Activated T-cell treated with anti-CD3 and anti-CD28 coated beads, Interleukin-2, amount 50 U/mL, for 4 hours (primary cell): ENCODE measurements at regions not wholly inside any gene's neighbourhood (a gene's known extent, or its start where the extent isn't known, plus 50 kb on each side); places are given as distances from the start of the nearest gene placed in this dataset.

Source experiments
- ATAC-seq, 2 donors: fragments of 200-7000 bp; cut with Tn5 transposase; one replicate each; pipeline ENCODE4 v1.10.0; 2021
- DNase-seq: peaks from one replicate; pipeline ENCODE4 v3.0.0-alpha.2; 2020
- H3K27me3 Mint-ChIP-seq: one replicate; pipeline ENCODE4 v1.8.0; 2021; ENCODE audit warnings: low read depth, mixed read lengths
- H3K36me3 Mint-ChIP-seq: one replicate; pipeline ENCODE4 v1.8.0; 2022; ENCODE audit warnings: mixed read lengths; ENCODE audit not compliant: insufficient read depth
- H3K4me1 Mint-ChIP-seq: one replicate; pipeline ENCODE4 v1.8.0; 2021; ENCODE audit warnings: low read depth, mixed read lengths
- H3K4me3 Mint-ChIP-seq: one replicate; pipeline ENCODE4 v1.8.0; 2021; ENCODE audit warnings: mild to moderate bottlenecking, moderate library complexity, mixed read lengths
- H3K9me3 Mint-ChIP-seq: one replicate; pipeline ENCODE4 v1.8.0; 2021; ENCODE audit warnings: mixed read lengths

DNA sequence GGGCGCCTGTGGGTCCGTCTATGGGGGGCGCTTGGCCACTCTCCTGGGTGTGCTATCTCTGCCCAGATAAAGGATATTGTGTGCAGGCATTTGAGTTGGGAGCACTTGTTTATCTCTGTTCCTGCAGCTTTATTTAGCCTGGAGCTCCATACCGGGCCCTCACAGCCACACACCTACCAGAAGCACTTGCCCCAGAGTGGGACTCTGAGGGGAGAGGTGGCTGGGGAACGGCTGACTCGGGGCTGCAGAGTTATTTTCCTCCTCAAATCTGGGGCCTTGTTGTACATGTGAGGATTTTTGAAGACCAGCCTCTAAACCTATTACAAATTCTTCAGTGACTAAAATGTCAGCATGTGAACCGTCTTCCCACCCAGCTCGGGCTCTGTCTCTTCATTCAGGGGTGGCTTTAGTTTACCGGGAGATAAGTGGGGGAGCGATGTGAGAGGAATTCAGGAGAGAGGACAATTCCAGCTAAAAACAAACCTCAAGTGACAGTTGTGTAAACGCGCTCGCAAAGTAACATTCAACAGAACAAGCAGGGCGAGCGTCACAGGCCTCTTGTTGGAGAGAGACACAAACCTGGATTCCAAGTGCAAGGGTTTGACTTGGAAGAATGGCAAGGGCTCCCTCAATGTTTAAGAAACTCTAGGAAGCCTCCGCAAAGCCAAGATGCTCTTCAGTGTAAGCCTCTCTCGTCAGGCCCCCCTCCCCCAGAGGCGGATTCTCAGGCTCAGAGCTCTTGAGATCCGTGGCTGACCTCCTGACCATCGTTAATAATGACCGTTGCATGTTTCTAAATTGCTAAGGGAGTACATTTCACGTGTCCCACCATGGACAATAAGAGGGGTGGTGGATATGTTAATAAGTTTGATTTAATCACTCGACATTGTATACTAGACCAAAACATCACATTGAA lies 548.9 kb downstream of the QKI start:
- Mint-ChIP-seq H3K36me3 (no peaks in the 10 kb centered on the region), H3K4me1 (no peaks in the 10 kb centered on the region), H3K9me3 (no peaks in the 10 kb centered on the region), H3K4me3 (no peak overlapping the region), H3K27me3 (peaks cover 3% of the 10 kb centered on the region)
- ATAC-seq, result no peak
- DNase-seq, result no peak

DNA sequence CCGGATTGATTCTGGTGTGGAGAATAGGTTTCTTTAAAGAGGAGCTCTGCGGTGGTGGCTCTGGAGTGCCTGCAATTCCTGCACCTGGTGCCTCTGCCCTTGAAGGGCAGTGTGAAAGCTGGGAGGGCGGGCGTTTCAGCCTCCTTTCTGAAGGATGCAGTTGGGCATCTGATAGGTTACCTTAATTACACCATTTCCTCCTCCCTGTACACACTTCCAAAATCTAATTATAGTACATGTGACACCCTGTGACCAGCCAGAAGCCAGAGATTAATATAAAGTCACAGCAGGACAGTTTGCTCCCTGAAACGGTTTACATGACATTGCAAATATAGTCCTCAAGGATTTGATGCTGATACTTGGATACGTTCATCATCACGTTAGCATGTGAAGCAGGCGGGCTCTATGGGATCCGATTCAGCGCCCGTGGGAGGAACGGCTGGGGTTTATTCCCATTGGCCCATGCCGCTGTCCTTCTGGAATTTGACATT lies 548.2 kb downstream of the QKI start:
- ATAC-seq (no peak), DNase-seq (no peak)
- H3K36me3 Mint-ChIP-seq, result no peaks in the 10 kb centered on the region
- H3K4me3 Mint-ChIP-seq, result no peak overlapping the region
- peaks cover 3% of the 10 kb centered on the region for H3K27me3 Mint-ChIP-seq
- no peaks in the 10 kb centered on the region for H3K9me3 Mint-ChIP-seq
- no peaks in the 10 kb centered on the region for H3K4me1 Mint-ChIP-seq

DNA sequence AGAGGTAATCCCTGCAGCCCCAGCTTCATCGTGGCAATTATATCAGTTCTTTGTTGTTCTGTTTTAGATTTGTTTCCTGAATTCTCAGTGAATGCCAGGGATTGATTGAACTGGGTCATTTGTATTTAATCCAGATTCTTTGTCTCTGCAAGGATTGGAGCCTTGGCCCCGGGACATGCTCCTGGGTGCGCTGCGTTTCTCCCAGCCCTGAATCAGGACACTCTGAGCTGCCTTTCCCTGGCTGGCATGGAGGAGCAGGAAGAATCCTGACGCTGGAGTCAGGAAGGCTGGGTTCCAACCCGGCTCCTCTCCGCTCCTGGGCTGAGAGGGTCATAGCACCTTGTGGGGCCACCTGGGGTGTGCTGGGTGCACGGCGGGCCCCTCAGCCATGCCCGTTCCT lies 545.6 kb downstream of the QKI start:
- H3K4me3 Mint-ChIP-seq, result no peak overlapping the region
- DNase-seq (no peak), ATAC-seq (no peak)
- no peaks in the 10 kb centered on the region for H3K9me3 Mint-ChIP-seq
- no peaks in the 10 kb centered on the region for H3K36me3 Mint-ChIP-seq
- H3K27me3 Mint-ChIP-seq, result peaks cover 11% of the 10 kb centered on the region
- peaks cover 3% of the 10 kb centered on the region for H3K4me1 Mint-ChIP-seq

DNA sequence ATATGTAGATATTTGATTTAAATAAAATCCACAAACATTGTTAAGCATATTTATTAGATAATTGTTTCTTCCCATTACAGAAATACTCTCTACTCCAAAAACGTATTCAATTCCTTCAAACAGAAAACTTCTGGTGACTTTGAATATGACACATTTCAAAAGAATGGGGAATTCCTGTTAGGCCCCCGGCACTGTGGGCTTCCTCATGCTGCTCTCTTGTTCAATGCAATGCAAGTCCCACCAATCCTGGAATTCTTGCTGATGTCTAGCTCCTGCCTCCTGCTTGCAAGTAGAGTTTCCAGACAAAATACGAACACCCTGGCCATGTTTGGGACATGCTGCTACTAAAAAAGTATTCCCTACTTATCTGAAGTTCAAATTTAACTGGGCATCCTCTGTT lies 544.1 kb downstream of the QKI start:
- Mint-ChIP-seq H3K27me3 (peaks cover 20% of the 10 kb centered on the region), H3K36me3 (no peaks in the 10 kb centered on the region), H3K4me3 (no peak overlapping the region), H3K9me3 (no peaks in the 10 kb centered on the region), H3K4me1 (peaks cover 3% of the 10 kb centered on the region)
- ATAC-seq, result no peak
- no peak for DNase-seq

DNA sequence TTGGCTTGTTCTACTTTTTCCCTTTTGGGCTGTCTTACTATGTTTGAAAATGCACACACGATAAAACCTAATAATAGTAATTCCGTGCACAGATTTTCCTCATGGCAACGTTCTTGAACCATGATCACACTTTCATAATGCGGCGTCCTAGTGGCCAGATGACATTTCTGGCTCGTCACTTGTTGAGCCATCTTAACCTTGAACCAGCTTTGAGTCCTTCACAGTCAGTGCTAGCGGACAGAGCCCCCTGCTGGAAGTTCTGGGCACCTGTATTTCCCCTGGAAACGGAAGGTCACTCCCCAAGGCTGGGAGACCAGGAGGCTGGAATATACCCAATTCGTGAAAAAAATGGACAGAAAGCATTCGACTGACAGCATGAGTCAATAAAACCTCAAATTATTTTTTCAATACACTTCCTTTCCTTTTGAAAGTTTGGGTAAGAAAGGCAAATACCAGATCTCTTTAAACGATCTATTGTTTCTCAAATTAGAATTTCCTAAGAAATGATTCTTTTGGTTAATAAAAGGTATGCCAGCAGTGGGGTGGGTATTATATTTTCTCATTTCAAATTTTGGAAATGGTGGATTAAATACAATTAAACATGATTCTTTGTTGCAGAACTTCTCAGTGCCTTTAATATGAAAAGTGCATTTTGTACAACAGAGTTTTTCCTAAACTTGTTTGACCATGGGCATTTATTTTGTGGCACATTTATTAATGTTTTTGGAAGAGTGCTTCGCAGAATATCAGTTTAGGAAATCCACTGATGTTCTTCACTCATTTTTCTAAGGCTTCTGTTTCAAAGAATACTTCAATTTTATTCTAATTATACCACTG lies 542.3 kb downstream of the QKI start:
- H3K27me3 Mint-ChIP-seq, result peaks cover 25% of the 10 kb centered on the region
- peak; percentile 58 to 62 for ATAC-seq
- peaks cover 3% of the 10 kb centered on the region for H3K4me1 Mint-ChIP-seq

DNA sequence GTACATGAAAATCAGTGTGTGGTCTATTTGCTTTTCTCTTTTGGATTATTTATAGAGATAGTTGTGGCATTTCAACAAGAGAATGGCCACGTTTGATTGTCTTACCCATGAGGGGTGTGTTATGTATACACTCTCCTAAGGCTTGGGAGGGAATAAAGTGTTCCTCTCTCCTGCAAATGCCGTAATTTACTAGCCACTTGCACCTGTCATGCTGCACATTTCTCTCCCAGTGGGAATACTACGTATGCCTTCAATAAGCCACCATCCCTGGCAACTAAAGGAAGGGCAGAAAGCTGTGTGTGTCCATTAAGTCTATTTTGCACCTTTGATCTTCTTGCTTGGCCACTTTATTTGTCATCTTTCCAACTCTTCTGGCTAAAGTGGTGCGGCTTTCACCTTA lies 541.2 kb downstream of the QKI start:
- H3K36me3 Mint-ChIP-seq, result no peaks in the 10 kb centered on the region
- H3K4me3 Mint-ChIP-seq, result no peak overlapping the region
- ATAC-seq (no peak), DNase-seq (no peak)
- peaks cover 30% of the 10 kb centered on the region for H3K27me3 Mint-ChIP-seq
- H3K9me3 Mint-ChIP-seq, result no peaks in the 10 kb centered on the region
- H3K4me1 Mint-ChIP-seq, result peaks cover 3% of the 10 kb centered on the region

More for the DNA sequence above, 542.3 kb downstream of the QKI start:
- no peaks in the 10 kb centered on the region for H3K36me3 Mint-ChIP-seq
- peak; percentile 35 for DNase-seq
- no peaks in the 10 kb centered on the region for H3K9me3 Mint-ChIP-seq
- H3K4me3 Mint-ChIP-seq, result no peak overlapping the region

DNA sequence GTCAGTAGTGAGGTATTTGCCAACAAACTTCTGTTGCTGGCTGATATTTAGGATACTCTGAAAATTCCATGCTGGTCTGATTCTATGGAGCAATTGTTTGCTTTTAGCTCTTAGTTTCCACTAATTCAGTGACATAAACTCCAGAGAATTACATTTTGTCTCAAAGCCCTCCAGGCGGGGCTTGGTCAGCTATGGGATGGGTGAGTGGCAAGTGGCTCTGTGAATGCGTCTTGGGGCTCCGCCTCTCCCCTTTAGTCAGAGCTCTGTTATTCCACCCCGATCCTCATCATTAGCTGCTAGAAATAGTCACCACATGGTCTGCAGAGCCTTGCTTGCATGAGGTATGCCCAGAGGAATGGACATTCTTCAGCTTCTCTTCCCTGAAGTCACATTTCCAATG lies 540.6 kb downstream of the QKI start:
- H3K4me3 Mint-ChIP-seq, result no peak overlapping the region
- no peaks in the 10 kb centered on the region for H3K36me3 Mint-ChIP-seq
- H3K27me3 Mint-ChIP-seq, result peaks cover 30% of the 10 kb centered on the region
- no peak for DNase-seq
- H3K4me1 Mint-ChIP-seq, result peaks cover 3% of the 10 kb centered on the region
- ATAC-seq, result no peak
- no peaks in the 10 kb centered on the region for H3K9me3 Mint-ChIP-seq

DNA sequence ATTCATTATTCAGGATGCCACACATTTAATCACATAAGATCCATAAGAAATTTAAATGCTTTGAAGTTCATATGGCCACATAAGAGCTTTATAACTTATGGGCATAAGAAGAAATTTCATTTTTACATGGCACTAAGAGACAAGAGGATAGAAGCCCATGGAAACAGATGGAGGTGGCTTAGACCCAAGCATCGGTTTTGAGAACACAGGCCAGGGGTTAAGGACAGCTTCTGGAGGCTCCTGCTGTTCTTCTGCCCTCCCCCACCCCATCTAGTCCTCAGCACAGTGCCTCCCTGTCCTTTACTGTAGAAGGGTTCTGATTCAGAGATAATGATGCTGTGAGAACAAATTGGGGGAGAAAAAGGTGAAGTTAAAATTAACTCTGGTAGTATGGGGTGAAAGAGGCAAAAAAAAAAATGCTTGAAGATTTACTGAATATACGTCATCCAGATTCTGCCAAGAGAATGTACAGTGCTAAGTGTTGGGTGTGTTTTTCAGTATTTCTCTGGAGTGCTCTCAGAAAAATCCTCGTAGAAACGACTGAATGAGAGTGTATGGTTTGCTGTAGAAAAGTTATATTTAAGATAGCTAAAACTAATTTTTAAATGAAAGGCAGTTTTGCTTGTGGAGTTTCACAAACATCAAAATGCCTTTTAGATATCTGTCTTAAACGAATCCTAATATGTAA lies 539.7 kb downstream of the QKI start:
- no peaks in the 10 kb centered on the region for H3K9me3 Mint-ChIP-seq
- no peaks in the 10 kb centered on the region for H3K36me3 Mint-ChIP-seq
- peaks cover 3% of the 10 kb centered on the region for H3K4me1 Mint-ChIP-seq
- H3K27me3 Mint-ChIP-seq, result peaks cover 27% of the 10 kb centered on the region
- DNase-seq (no peak), ATAC-seq (no peak)
- no peak overlapping the region for H3K4me3 Mint-ChIP-seq

DNA sequence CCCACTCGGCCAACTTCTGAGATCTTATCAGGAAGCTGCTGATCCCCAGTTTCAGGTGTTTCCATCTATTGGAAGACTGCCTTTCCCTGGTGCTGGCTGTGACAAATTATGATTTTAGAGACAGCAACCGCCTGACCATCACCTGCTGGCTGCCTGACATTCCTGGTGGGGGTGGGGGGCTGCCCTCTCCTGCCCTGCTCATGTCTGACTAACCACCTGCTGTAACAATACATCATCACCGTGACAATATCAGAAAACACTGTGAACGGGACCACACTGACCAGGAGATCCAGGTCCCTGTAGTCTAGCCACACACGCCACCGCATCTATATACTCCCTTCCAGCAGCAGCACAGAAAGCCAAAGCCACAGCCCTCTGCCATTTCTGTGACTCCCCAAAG lies 537.5 kb downstream of the QKI start:
- H3K9me3 Mint-ChIP-seq, result no peaks in the 10 kb centered on the region
- H3K4me1 Mint-ChIP-seq, result peaks cover 3% of the 10 kb centered on the region
- no peak overlapping the region for H3K4me3 Mint-ChIP-seq
- peaks cover 32% of the 10 kb centered on the region for H3K27me3 Mint-ChIP-seq
- no peaks in the 10 kb centered on the region for H3K36me3 Mint-ChIP-seq
- ATAC-seq, result no peak
- no peak for DNase-seq

DNA sequence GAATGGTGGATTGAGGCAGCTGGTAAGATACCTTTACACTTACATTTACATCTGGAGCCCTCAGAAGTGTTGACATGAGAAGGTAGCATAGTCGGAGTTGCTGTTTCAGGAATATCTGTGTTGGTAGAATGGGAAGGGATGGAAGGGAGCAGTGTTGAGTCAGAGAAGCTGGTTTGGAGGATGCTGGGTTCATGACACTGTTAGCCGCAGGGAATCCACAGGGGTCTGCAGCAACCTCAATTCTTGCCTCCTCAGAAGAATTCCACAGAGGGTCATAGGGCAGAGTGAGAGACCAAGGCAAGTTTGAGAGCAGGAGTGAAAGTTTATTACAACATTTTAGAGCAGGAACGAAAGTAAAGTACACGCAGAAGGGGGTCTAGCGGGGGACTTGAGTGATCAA lies 536.8 kb downstream of the QKI start:
- Mint-ChIP-seq H3K4me1 (no peaks in the 10 kb centered on the region), H3K4me3 (no peak overlapping the region), H3K9me3 (no peaks in the 10 kb centered on the region), H3K27me3 (peaks cover 33% of the 10 kb centered on the region), H3K36me3 (no peaks in the 10 kb centered on the region)
- DNase-seq, result no peak
- ATAC-seq, result no peak

DNA sequence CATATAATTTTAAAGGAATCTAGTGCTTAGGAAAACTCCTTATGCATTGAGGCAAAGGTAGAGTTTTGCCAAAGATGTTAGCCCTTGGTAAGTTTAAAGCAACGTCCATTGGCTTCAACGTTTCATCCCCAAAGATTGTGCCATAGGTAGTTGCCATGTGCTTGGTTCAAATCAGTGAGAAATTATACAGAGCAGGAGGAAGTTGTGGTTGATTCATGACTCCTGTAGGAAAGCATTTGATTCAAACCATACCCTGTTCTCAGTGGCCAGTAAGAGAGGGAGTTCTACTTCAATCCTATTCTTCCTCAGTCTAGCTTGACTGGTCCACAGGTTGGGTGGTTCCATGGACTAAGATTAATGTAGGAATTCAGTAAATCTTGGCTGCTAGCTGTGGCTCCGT lies 535.6 kb downstream of the QKI start:
- ATAC-seq (no peak), DNase-seq (no peak)
- Mint-ChIP-seq H3K36me3 (no peaks in the 10 kb centered on the region), H3K4me1 (no peaks in the 10 kb centered on the region), H3K9me3 (no peaks in the 10 kb centered on the region), H3K27me3 (peaks cover 29% of the 10 kb centered on the region), H3K4me3 (no peak overlapping the region)

DNA sequence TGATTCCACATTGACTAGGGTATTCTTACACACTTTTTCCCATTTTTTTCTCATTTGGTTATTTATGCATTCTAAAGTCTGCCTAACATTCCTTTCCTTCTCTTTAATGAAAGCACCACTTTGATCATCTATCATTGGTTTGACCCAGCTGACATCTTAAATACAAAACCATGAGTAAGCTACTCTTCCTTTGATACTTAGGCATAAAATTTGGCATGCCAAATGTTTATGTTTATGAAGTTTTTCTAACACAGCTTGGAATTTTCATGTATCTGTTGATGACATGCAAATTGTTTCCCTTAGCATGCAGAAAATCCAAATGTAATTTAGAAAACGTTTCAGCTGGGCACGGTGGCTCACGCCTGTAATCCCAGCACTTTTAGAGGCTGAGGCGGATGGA lies 534.9 kb downstream of the QKI start:
- DNase-seq, result no peak
- Mint-ChIP-seq H3K4me1 (no peaks in the 10 kb centered on the region), H3K36me3 (no peaks in the 10 kb centered on the region), H3K4me3 (no peak overlapping the region), H3K27me3 (peaks cover 28% of the 10 kb centered on the region), H3K9me3 (no peaks in the 10 kb centered on the region)
- no peak for ATAC-seq

DNA sequence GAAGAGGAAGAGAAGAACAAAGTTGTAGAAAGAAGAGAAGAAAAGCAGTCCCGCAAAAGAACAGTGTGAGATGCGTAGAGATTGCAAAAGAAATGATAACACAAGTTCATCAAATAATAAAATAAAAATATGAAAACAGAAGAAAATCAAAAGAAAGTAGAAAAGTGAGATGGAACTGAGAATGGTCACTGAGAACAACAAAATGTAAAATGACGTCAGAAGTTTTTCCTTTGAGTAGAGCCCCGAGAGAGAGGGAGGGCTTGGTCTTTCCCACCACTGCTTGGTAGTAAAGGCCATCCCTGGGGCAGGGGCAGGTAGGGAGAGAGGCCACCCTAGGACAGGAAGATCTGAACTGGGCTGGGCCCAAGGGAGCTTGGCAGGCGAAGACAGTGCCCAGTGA lies 533.7 kb downstream of the QKI start:
- no peak overlapping the region for H3K4me3 Mint-ChIP-seq
- no peaks in the 10 kb centered on the region for H3K4me1 Mint-ChIP-seq
- peaks cover 32% of the 10 kb centered on the region for H3K27me3 Mint-ChIP-seq
- no peaks in the 10 kb centered on the region for H3K36me3 Mint-ChIP-seq
- no peak for ATAC-seq
- H3K9me3 Mint-ChIP-seq, result no peaks in the 10 kb centered on the region
- no peak for DNase-seq

DNA sequence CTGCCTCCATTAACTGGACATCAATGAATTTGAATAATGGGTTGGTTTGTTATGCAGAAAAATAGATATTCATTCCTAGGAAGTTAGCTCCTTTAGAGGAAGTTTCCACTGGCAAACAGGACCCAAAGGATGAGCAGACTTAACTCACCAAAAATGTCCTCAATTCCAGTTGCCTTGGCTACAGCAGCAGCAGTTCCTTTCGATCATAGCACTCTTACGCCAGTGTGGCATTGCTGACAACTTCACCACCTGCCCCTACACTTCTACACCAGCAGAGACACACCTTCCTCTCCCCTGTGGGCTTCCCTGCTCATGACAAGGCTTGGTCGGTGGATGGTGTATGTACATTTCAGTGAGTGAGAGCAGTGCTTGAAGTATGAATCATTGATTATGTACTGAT lies 532.8 kb downstream of the QKI start:
- no peaks in the 10 kb centered on the region for H3K9me3 Mint-ChIP-seq
- no peak for ATAC-seq
- no peaks in the 10 kb centered on the region for H3K36me3 Mint-ChIP-seq
- no peak for DNase-seq
- H3K27me3 Mint-ChIP-seq, result peaks cover 36% of the 10 kb centered on the region
- no peaks in the 10 kb centered on the region for H3K4me1 Mint-ChIP-seq
- no peak overlapping the region for H3K4me3 Mint-ChIP-seq
